Ectodermal cell (in vitro differentiated cells): ENCODE measurements at regions not wholly inside any gene's neighbourhood (a gene's known extent, or its start where the extent isn't known, plus 50 kb on each side); places are given as distances from the start of the nearest gene placed in this dataset.

Source experiments
- H3K27ac ChIP-seq: 2 replicates; pipeline ENCODE4 v1.7.0; 2013; ENCODE audit warnings: mild to moderate bottlenecking, low read depth, low read length; ENCODE audit not compliant: insufficient read depth, poor library complexity, severe bottlenecking
- H3K27me3 ChIP-seq: 2 replicates; pipeline ENCODE4 v1.7.0; 2013; ENCODE audit warnings: mild to moderate bottlenecking, low read length; ENCODE audit not compliant: insufficient read depth, control insufficient read depth, poor library complexity, severe bottlenecking
- H3K36me3 ChIP-seq: one replicate; pipeline ENCODE4 v1.7.0; 2013; ENCODE audit warnings: low read length; ENCODE audit not compliant: control insufficient read depth, insufficient read depth
- H3K4me1 ChIP-seq: one replicate; pipeline ENCODE4 v1.7.0; 2013; ENCODE audit warnings: low read length; ENCODE audit not compliant: control insufficient read depth, insufficient read depth
- H3K4me3 ChIP-seq: 2 replicates; pipeline ENCODE4 v1.7.0; 2013; ENCODE audit warnings: low read depth, low read length, control low read depth; ENCODE audit not compliant: insufficient read depth
- H3K9me3 ChIP-seq: 2 replicates; pipeline ENCODE4 v1.7.0; 2013; ENCODE audit warnings: mild to moderate bottlenecking, low read length, moderate library complexity; ENCODE audit not compliant: control insufficient read depth
- WGBS, 2 experiments: methylation state at CpG; one replicate each; pipeline ENCODE4 v1.1.7; 2013; ENCODE audit warnings: missing lambda C conversion rate in 2 of 2; 5-methylcytosine and 5-hydroxymethylcytosine counted together

GRCh38 chr16:62954144-62955032, 918.1 kb upstream of the CDH8 start:
- Histone ChIP-seq H3K9me3 (no peaks in the 10 kb centered on the region), H3K27me3 (no peaks in the 10 kb centered on the region), H3K27ac (peak overlapping the region; percentile 87), H3K4me1 (peaks cover 23% of the 10 kb centered on the region), H3K36me3 (no peaks in the 10 kb centered on the region), H3K4me3 (no peak overlapping the region)
- 57% methylated on average over 9 of the region's 9 CpGs for WGBS, 2 experiments

DNA sequence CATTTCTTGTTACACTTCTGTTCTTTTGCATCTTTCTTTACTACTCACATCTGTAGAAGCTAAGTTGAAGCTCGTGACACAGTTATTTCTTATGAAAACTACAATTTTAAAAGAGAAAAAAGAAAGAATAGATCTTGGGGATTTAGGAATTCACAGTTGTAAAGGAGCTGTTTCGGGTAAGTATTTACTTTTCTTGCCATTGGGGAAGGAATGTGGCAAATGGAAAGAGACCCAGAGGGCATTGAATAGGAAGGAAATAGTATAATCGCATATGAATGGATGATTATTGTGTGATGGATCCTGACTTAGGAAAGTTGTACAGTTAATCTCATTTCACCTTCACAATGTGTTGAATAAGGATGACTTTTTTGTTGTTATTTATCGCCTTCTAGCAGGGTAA, 914.1 kb upstream of the CDH8 start:
- Histone ChIP-seq H3K4me1 (peaks cover 23% of the 10 kb centered on the region), H3K27me3 (no peaks in the 10 kb centered on the region), H3K36me3 (no peaks in the 10 kb centered on the region), H3K4me3 (no peak overlapping the region), H3K27ac (no peak overlapping the region), H3K9me3 (no peaks in the 10 kb centered on the region)
- WGBS, 2 experiments: 42 to 49% methylated on average over 2 to 4 of the region's 4 CpGs

GRCh38 chr16:62940569-62940968, 904.3 kb upstream of the CDH8 start:
- WGBS, 2 experiments: 54 to 67% methylated on average over 2 to 3 of the region's 4 CpGs
- H3K9me3 ChIP-seq: no peaks in the 10 kb centered on the region
- no peaks in the 10 kb centered on the region for H3K36me3 ChIP-seq
- H3K4me1 ChIP-seq: no peaks in the 10 kb centered on the region
- no peak overlapping the region for H3K4me3 ChIP-seq
- H3K27me3 ChIP-seq: no peaks in the 10 kb centered on the region
- H3K27ac ChIP-seq: no peak overlapping the region

GRCh38 chr16:62939687-62940086, 903.4 kb upstream of the CDH8 start:
- H3K4me1 ChIP-seq: no peaks in the 10 kb centered on the region
- no peak overlapping the region for H3K27ac ChIP-seq
- no peaks in the 10 kb centered on the region for H3K9me3 ChIP-seq
- WGBS, 2 experiments: 90 to 96% methylated on average over 1 of the region's 1 CpG
- H3K36me3 ChIP-seq: no peaks in the 10 kb centered on the region
- H3K4me3 ChIP-seq: no peak overlapping the region
- no peaks in the 10 kb centered on the region for H3K27me3 ChIP-seq

GRCh38 chr16:62933929-62934328, 897.7 kb upstream of the CDH8 start:
- Histone ChIP-seq H3K4me3 (no peak overlapping the region), H3K36me3 (no peaks in the 10 kb centered on the region), H3K27me3 (no peaks in the 10 kb centered on the region), H3K27ac (no peak overlapping the region), H3K4me1 (no peaks in the 10 kb centered on the region), H3K9me3 (no peaks in the 10 kb centered on the region)
- WGBS, 2 experiments: 92 to 94% methylated on average over 4 of the region's 4 CpGs

DNA sequence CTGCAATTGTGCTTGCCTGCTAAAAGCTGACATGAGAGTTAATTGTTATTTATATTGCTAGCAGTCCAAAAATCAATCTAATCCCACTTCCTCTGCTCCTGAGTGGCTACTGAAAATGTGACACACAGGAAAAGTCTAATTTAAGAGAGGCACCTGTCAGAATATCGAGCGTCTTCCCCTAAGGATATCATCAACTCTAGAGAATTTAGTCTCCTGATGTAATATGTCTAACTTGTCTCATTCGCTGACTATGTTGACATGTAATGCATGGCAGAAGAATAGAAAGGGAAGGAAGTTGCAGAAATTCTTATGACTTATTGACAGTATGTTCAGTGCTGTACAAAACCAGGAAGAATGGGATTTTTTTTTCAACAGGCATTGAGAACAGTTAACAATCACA, 893.4 kb upstream of the CDH8 start:
- no peaks in the 10 kb centered on the region for H3K4me1 ChIP-seq
- WGBS, 2 experiments: 93 to 97% methylated on average over 3 of the region's 3 CpGs
- H3K9me3 ChIP-seq: no peaks in the 10 kb centered on the region
- no peaks in the 10 kb centered on the region for H3K27me3 ChIP-seq
- no peaks in the 10 kb centered on the region for H3K36me3 ChIP-seq
- no peak overlapping the region for H3K4me3 ChIP-seq
- no peak overlapping the region for H3K27ac ChIP-seq

- no peak overlapping the region for H3K4me3 ChIP-seq
- no peak overlapping the region for H3K27ac ChIP-seq
- WGBS, 2 experiments: 58% methylated on average over 2 of the region's 2 CpGs
- H3K36me3 ChIP-seq: no peaks in the 10 kb centered on the region
- H3K27me3 ChIP-seq: no peaks in the 10 kb centered on the region
- H3K9me3 ChIP-seq: no peaks in the 10 kb centered on the region
- no peaks in the 10 kb centered on the region for H3K4me1 ChIP-seq
Measured at GRCh38 chr16:62927122-62927521, 890.9 kb upstream of the CDH8 start.

DNA sequence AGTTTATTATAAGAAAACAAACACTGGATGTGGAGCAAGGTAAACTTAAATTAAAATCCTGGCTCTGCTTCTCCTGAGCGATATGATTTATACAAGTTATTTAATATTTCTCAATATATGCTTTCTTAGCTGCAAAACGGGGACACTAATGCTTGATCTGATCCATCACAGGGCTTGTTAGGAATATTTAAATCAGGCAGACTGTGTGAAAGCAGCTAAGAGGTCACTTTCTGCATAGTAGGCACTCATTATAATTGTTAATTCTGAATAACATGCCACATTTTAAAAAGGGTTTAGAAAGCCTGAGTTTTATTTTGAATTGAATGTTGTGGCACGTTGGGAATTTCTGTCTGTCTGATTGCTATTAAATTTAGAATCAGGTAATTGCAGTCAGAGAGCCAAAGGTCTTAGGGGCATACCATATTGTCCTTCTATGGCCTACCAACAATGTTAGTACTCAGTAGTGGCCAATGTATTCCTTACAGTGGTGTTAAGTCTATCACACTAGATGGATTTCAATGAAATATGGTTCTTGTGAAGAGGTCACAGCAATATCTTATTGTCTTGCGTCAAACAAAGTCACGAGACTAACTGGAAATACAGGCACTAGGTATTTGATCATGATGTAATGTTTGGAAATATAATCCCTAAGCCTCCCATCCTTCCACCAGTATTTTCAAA, 890.0 kb upstream of the CDH8 start:
- H3K27ac ChIP-seq: no peak overlapping the region
- no peaks in the 10 kb centered on the region for H3K36me3 ChIP-seq
- WGBS, 2 experiments: 82 to 89% methylated on average over 4 to 5 of the region's 5 CpGs
- H3K27me3 ChIP-seq: no peaks in the 10 kb centered on the region
- no peak overlapping the region for H3K4me3 ChIP-seq
- no peaks in the 10 kb centered on the region for H3K4me1 ChIP-seq
- no peaks in the 10 kb centered on the region for H3K9me3 ChIP-seq

- no peak overlapping the region for H3K27ac ChIP-seq
- H3K4me3 ChIP-seq: no peak overlapping the region
- H3K36me3 ChIP-seq: no peaks in the 10 kb centered on the region
- 87 to 96% methylated on average over 2 of the region's 2 CpGs for WGBS, 2 experiments
- H3K27me3 ChIP-seq: no peaks in the 10 kb centered on the region
- H3K9me3 ChIP-seq: no peaks in the 10 kb centered on the region
- H3K4me1 ChIP-seq: no peaks in the 10 kb centered on the region
Measured at GRCh38 chr16:62921904-62922303, 885.7 kb upstream of the CDH8 start.

DNA sequence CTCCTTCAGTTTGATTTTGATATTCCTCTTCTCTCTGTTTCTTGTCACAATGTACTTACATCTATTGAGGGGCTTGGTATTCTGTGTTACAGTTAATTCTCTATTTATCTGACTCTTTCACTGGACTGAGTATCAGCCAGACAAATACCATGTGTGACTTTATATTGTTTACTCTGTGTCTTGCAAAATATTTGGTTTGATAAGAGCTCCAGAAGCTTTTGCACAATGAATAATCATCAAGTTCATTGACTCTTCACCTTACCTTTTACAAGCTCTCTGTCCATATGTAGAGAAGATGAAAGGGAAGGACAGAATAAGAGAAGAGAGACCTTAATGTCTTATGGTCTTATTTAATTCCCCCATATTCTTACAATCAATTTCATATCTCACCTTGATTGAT, 877.7 kb upstream of the CDH8 start:
- no peak overlapping the region for H3K4me3 ChIP-seq
- no peaks in the 10 kb centered on the region for H3K9me3 ChIP-seq
- H3K36me3 ChIP-seq: no peaks in the 10 kb centered on the region
- H3K27me3 ChIP-seq: no peaks in the 10 kb centered on the region
- H3K27ac ChIP-seq: no peak overlapping the region
- no peaks in the 10 kb centered on the region for H3K4me1 ChIP-seq
